ENCODE measurements at regions not wholly inside any gene's neighbourhood (a gene's known extent, or its start where the extent isn't known, plus 50 kb on each side); places are given as distances from the start of the nearest gene placed in this dataset.

- no peak for TF ChIP-seq REST (IDR thresholded peaks at IDR 0.05; ENCODE audit: insufficient read depth in 1 of 2, low read depth in 2 of 2, low read length in 2 of 2)
- TF ChIP-seq SIN3A (IDR thresholded peaks at IDR 0.05; ENCODE audit: borderline replicate concordance, insufficient read depth, low read length): no peak
- TF ChIP-seq POLR2AphosphoS5 (IDR thresholded peaks at IDR 0.05; ENCODE audit: low read depth, low read length): no peak
- no peak for TF ChIP-seq TAF1 (IDR thresholded peaks at IDR 0.05; ENCODE audit: borderline replicate concordance, insufficient read depth, low read length)
- no peak for TF ChIP-seq FOXP2 (optimal IDR thresholded peaks at IDR 0.05; ENCODE audit: borderline replicate concordance, extremely low read depth, extremely low read length, insufficient read depth)
Observed at GRCh38 chr15:81853150-81853748, 192.6 kb downstream of the MEX3B start.

- TF ChIP-seq FOXP2 (optimal IDR thresholded peaks at IDR 0.05; ENCODE audit: borderline replicate concordance, extremely low read depth, extremely low read length, insufficient read depth) (no peak), POLR2AphosphoS5 (IDR thresholded peaks at IDR 0.05; ENCODE audit: low read depth, low read length) (no peak), TAF1 (IDR thresholded peaks at IDR 0.05; ENCODE audit: borderline replicate concordance, insufficient read depth, low read length) (no peak), REST (IDR thresholded peaks at IDR 0.05; ENCODE audit: insufficient read depth in 1 of 2, low read depth in 2 of 2, low read length in 2 of 2) (no peak), SIN3A (IDR thresholded peaks at IDR 0.05; ENCODE audit: borderline replicate concordance, insufficient read depth, low read length) (no peak)
Observed at GRCh38 chr15:81852411-81853149, 193.2 kb downstream of the MEX3B start.

GRCh38 chr15:81851757-81852156 is 194.1 kb downstream of the MEX3B start:
- TF ChIP-seq REST (IDR thresholded peaks at IDR 0.05; ENCODE audit: insufficient read depth in 1 of 2, low read depth in 2 of 2, low read length in 2 of 2): no peak
- no peak for TF ChIP-seq TAF1 (IDR thresholded peaks at IDR 0.05; ENCODE audit: borderline replicate concordance, insufficient read depth, low read length)
- TF ChIP-seq FOXP2 (optimal IDR thresholded peaks at IDR 0.05; ENCODE audit: borderline replicate concordance, extremely low read depth, extremely low read length, insufficient read depth): no peak
- no peak for TF ChIP-seq SIN3A (IDR thresholded peaks at IDR 0.05; ENCODE audit: borderline replicate concordance, insufficient read depth, low read length)
- TF ChIP-seq POLR2AphosphoS5 (IDR thresholded peaks at IDR 0.05; ENCODE audit: low read depth, low read length): no peak

GRCh38 chr15:81851325-81851724 is 194.5 kb downstream of the MEX3B start:
- no peak for TF ChIP-seq FOXP2 (optimal IDR thresholded peaks at IDR 0.05; ENCODE audit: borderline replicate concordance, extremely low read depth, extremely low read length, insufficient read depth)

- TF ChIP-seq POLR2AphosphoS5 (IDR thresholded peaks at IDR 0.05; ENCODE audit: low read depth, low read length) (no peak), TAF1 (IDR thresholded peaks at IDR 0.05; ENCODE audit: borderline replicate concordance, insufficient read depth, low read length) (no peak), SIN3A (IDR thresholded peaks at IDR 0.05; ENCODE audit: borderline replicate concordance, insufficient read depth, low read length) (no peak), FOXP2 (optimal IDR thresholded peaks at IDR 0.05; ENCODE audit: borderline replicate concordance, extremely low read depth, extremely low read length, insufficient read depth) (no peak), REST (IDR thresholded peaks at IDR 0.05; ENCODE audit: insufficient read depth in 1 of 2, low read depth in 2 of 2, low read length in 2 of 2) (no peak)
Observed at GRCh38 chr15:81849289-81849688, 196.5 kb downstream of the MEX3B start.

Measured in PFSK-1 (cell line).